ENCODE measurements at regions not wholly inside any gene's neighbourhood (a gene's known extent, or its start where the extent isn't known, plus 50 kb on each side); places are given as distances from the start of the nearest gene placed in this dataset.

DNA sequence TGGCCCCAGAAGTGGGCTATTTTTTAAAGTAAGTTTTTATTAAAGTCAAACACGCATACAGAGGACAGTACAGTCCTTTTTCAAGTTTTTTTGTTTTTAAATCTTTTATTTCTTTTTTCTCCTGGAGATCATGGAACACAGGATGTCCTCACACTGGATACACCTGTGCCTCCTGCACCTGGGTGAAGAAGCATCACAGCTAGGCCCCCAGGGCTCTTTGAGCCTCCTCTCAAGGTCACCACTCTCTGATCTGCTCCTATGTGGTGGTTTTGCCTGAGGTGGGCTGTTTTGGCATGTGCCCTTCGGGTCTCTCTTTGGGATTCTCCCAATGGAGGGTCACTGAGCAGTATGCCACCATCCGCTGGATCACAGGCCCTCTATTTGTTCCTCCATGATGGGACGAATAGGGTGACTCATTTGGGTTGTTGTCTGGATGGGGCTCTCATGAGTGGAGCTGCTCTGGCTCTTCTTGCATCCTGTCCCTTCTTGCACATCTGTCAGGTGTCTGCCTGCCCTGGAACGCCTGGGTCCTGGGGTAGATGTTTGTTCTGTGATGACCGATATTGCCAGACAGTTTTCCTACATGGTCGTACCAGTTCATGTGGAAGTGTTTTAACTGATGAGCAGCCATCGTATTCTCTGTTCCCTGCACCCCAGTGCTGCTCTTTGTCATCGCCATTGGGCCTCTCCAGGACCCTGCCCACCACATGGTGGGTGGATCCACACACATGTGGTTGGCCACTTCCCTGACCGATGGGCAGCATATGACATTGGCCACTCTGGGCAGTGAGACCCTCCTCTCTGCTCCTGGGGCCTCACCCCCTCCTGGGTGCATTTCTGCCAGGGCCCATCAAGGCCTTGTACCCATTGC lies 55.2 kb upstream of the MED9 start:
- TF ChIP-seq POLR2A (IDR thresholded peaks at IDR 0.05) = no peak
- TF ChIP-seq, protein P1, sequence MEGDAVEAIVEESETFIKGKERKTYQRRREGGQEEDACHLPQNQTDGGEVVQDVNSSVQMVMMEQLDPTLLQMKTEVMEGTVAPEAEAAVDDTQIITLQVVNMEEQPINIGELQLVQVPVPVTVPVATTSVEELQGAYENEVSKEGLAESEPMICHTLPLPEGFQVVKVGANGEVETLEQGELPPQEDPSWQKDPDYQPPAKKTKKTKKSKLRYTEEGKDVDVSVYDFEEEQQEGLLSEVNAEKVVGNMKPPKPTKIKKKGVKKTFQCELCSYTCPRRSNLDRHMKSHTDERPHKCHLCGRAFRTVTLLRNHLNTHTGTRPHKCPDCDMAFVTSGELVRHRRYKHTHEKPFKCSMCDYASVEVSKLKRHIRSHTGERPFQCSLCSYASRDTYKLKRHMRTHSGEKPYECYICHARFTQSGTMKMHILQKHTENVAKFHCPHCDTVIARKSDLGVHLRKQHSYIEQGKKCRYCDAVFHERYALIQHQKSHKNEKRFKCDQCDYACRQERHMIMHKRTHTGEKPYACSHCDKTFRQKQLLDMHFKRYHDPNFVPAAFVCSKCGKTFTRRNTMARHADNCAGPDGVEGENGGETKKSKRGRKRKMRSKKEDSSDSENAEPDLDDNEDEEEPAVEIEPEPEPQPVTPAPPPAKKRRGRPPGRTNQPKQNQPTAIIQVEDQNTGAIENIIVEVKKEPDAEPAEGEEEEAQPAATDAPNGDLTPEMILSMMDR (IDR thresholded peaks at IDR 0.05) = no peak
